ENCODE measurements at regions not wholly inside any gene's neighbourhood (a gene's known extent, or its start where the extent isn't known, plus 50 kb on each side); places are given as distances from the start of the nearest gene placed in this dataset.
A peak's percentile ranks its signal among the peaks of the same experiment; 100 is the strongest.

GRCh38 chr17:33639103-33639880 is 346.2 kb upstream of the ASIC2 start:
- no peak for DNase-seq
- WGBS, 4 donors = 42 to 53% (median 52%) methylated on average over 6 of the region's 6 CpGs
- TF ChIP-seq POLR2A (IDR thresholded peaks at IDR 0.05) = no peak
- TF ChIP-seq, protein P1, sequence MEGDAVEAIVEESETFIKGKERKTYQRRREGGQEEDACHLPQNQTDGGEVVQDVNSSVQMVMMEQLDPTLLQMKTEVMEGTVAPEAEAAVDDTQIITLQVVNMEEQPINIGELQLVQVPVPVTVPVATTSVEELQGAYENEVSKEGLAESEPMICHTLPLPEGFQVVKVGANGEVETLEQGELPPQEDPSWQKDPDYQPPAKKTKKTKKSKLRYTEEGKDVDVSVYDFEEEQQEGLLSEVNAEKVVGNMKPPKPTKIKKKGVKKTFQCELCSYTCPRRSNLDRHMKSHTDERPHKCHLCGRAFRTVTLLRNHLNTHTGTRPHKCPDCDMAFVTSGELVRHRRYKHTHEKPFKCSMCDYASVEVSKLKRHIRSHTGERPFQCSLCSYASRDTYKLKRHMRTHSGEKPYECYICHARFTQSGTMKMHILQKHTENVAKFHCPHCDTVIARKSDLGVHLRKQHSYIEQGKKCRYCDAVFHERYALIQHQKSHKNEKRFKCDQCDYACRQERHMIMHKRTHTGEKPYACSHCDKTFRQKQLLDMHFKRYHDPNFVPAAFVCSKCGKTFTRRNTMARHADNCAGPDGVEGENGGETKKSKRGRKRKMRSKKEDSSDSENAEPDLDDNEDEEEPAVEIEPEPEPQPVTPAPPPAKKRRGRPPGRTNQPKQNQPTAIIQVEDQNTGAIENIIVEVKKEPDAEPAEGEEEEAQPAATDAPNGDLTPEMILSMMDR (IDR thresholded peaks at IDR 0.05) = no peak

DNA sequence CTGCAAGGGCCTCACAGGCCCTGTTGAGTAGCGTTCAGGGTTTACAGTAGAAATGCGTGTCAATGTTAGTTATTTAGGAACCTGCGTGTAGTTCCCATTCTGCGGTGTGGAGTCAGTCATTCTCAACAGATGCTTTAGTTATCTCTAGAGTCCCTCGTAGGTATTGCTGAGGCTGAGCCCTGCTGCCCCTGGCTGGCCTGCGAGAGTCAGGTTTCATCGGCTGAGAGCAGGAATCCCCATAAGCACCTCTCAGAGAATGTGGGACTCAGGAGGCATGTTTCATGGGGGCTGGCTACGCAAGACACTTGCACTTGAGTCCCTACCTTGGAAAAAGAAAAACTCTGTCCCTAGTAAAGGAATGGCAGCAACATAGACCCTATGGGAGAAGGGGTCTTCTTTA is 347.5 kb upstream of the ASIC2 start:
- intact Hi-C loops (cut with DNase I) = no loop called here
- TF ChIP-seq POLR2A (IDR thresholded peaks at IDR 0.05) = no peak
- TF ChIP-seq, protein P1 (IDR thresholded peaks at IDR 0.05) = no peak
- Histone ChIP-seq H3K36me3 (replicated peaks in 1 of 2) (no peaks in the 10 kb centered on the region), H3K4me3 (no peak overlapping the region), H3K27me3 (no peaks in the 10 kb centered on the region), H3K4me1 (replicated peaks in 1 of 2) (no peaks in the 10 kb centered on the region), H3K27ac (no peak overlapping the region), H3K9me3 (replicated peaks in 1 of 3) (no peaks in the 10 kb centered on the region)
- WGBS, 4 donors = 71 to 95% (median 75%) methylated on average over 3 to 8 of the region's 8 CpGs
- DNase-seq = no peak

More at GRCh38 chr17:33639103-33639880, 346.2 kb upstream of the ASIC2 start:
- no peaks in the 10 kb centered on the region for H3K9me3 ChIP-seq (replicated peaks in 1 of 3)
- H3K27me3 ChIP-seq = no peaks in the 10 kb centered on the region
- H3K27ac ChIP-seq = no peak overlapping the region
- no peaks in the 10 kb centered on the region for H3K36me3 ChIP-seq (replicated peaks in 1 of 2)
- intact Hi-C loops (cut with DNase I) = no loop called here
- H3K4me1 ChIP-seq (replicated peaks in 1 of 2) = no peaks in the 10 kb centered on the region
- no peak overlapping the region for H3K4me3 ChIP-seq

DNA sequence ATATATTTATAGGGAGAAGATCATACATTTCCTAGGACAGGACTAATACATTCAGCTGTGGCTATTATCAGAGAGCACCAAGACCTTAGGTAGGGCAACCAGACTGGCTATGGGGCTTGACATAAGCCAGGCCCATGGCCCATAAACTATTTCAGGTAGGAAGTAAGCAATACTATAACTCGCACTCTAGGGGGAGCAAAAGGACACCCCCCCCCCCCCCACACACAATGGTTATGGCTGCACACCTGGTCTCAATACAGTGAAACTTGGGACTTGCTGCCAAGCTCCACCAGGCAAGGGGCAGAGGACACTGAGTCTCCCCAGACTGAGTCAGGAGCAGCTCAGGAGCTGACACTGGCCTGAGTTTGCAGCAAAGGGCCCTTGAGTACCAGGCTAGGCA is 348.9 kb upstream of the ASIC2 start:
- Histone ChIP-seq H3K4me3 (no peak overlapping the region), H3K27ac (no peak overlapping the region), H3K9me3 (replicated peaks in 1 of 3) (no peaks in the 10 kb centered on the region), H3K36me3 (replicated peaks in 1 of 2) (no peaks in the 10 kb centered on the region), H3K27me3 (no peaks in the 10 kb centered on the region), H3K4me1 (replicated peaks in 1 of 2) (no peaks in the 10 kb centered on the region)
- intact Hi-C loops (cut with DNase I) = no loop called here
- TF ChIP-seq, protein P1 (IDR thresholded peaks at IDR 0.05) = no peak
- no peak for TF ChIP-seq POLR2A (IDR thresholded peaks at IDR 0.05)
- WGBS, 4 donors = 29 to 52% (median 34%) methylated on average over 1 of the region's 1 CpG
- DNase-seq = no peak

- Histone ChIP-seq H3K27me3 (no peaks in the 10 kb centered on the region), H3K9me3 (replicated peaks in 1 of 3) (no peaks in the 10 kb centered on the region), H3K4me3 (no peak overlapping the region), H3K27ac (no peak overlapping the region), H3K4me1 (replicated peaks in 1 of 2) (no peaks in the 10 kb centered on the region), H3K36me3 (replicated peaks in 1 of 2) (no peaks in the 10 kb centered on the region)
- 28 to 46% (median 32%) methylated on average over 2 of the region's 2 CpGs for WGBS, 4 donors
- intact Hi-C loops (cut with DNase I) = no loop called here
- peak in 5 of 7 donors; percentile 16 to 66 (median 27) for DNase-seq
- TF ChIP-seq POLR2A (IDR thresholded peaks at IDR 0.05) = no peak
- TF ChIP-seq, protein P1 (IDR thresholded peaks at IDR 0.05) = peak; percentile 23 to 58 (median 42)
Measured at GRCh38 chr17:33647956-33648355, 354.9 kb upstream of the ASIC2 start.
